SIG-M5 treated with dmso at 0.1 percent for 504 hours (cell line): ENCODE measurements at regions not wholly inside any gene's neighbourhood (a gene's known extent, or its start where the extent isn't known, plus 50 kb on each side); places are given as distances from the start of the nearest gene placed in this dataset.

Experiments
- DNase-seq: peaks from one replicate; lab custom pipeline; 2025; ENCODE audit not compliant: unreplicated experiment; lab: John Stamatoyannopoulos, UW

DNA sequence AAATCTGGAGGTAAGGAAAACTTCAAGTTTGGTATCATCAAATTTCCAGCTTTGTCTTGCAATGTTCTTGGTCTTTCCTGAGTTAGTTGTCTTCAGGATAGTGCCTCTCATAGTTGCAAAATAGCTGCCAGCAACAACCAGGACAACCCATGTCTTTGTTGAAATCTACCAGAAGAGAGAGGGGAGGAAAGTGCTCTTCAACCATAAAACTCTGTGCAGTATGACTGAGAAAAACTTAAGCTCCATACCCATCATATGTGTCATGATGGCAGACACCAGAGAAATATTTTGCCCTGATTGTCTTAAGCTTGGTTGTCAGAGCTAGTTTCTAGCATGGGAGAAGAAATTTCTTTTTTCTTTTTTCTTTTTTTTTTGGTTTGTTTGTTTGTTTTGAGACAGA is 103.3 kb downstream of the SPRY2 start:
- no peak for DNase-seq

DNA sequence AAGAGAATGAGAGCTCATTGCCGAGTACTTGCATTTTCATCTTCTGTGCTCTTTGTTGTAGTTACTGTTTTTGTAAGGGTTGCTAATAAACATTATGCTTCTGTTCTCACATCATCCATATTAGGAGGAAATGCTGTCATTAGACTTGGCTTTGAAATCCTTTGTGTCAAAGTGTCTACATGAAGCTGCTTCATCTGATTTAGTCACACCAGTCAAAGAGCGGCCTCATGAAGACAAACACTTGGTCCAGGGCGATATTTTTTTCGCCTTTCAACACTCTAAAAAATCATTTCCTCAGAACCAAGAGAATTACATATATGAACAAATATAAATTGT is 105.0 kb downstream of the SPRY2 start:
- no peak for DNase-seq

DNA sequence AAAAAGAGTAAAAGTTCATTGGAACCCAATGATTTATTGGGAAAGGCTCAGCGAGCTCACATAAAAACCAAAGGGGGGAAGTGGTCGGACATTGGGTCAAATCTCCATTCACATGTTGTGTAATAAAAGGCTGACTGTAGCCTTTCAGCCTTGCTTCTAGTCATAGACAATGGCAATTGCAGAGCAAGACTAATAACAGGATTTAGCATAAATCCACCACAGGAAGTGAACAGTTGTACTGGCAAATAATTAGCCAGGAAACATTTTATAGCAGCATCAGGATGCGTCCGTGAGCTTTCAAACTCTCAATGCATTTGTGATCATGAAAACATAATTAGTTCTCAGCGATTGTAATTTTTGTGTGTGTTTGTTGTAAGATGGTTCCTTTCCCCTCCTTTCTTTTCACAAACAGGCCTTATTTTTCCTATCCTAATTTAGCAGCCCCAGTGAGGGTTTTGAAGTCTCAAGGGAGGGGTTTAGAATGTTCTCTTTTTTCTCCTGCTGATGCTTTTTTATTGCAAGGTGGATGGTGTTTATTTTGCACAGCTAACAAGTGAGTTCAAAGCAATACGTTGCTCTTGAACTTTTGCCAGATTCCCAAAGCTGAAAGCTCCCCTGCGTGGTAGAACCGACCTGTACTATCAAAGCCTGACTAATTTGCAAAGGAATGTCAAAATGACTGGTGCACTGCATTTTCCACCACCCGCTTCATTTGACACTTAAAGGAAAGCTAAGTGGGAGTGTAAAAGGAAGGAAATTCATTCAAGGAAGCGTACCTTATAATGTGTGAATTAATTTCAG is 105.6 kb downstream of the SPRY2 start:
- peak; percentile 82 for DNase-seq

DNA sequence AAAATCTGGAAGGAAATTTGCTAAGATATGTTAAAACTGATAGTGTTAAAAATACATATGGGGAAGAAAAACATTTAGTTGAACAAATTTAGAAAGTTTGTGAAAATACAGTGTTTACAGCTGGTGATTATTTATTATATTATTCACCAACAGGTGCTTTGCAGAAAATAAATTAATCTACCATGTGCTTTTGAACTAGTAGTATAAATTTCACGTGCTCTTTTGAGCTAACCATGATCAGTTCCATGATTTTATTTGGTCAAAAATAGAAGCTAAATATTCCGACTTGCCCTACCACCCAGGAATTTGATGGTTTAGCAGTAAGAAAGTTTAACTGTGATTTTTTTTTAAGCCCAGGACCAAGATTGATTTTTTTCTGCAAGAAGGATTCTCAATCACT is 113.3 kb downstream of the SPRY2 start:
- DNase-seq, result no peak

DNA sequence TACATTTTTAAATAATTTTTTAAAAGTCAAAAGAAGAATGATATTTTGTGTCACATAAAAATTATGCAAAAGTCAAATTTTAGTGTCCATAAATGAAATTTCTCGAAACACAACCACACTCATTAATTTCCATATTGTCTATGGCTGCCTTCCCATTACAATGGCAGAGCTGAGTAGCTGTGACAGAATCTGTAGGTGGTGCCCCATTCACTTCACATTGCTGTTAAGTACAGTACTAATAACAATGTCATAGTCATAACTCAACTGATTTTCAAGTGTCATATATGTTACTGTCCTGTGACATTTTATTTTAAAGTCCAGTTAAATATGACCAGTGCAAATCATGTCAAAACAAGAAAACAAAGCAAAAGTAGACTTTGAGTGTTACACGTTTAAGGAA is 114.3 kb downstream of the SPRY2 start:
- DNase-seq, result no peak

DNA sequence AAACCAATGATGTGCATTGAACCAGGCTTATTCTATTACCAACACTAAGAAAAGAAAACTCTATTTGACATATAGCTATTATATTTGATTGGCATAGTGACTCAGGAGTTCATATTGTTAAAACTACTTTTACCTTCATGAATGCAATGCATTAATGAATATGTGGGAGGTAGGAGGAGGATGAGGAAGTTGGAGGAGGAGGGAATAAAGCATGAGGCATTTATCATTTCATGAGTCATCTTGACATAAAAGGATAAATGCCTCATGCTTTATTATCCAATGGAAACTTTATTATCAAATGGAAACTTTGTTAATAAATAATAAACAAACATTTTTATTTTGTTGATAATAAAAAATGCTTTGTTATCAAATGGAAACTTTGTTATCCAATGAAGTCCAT is 116.5 kb downstream of the SPRY2 start:
- DNase-seq, result no peak

DNA sequence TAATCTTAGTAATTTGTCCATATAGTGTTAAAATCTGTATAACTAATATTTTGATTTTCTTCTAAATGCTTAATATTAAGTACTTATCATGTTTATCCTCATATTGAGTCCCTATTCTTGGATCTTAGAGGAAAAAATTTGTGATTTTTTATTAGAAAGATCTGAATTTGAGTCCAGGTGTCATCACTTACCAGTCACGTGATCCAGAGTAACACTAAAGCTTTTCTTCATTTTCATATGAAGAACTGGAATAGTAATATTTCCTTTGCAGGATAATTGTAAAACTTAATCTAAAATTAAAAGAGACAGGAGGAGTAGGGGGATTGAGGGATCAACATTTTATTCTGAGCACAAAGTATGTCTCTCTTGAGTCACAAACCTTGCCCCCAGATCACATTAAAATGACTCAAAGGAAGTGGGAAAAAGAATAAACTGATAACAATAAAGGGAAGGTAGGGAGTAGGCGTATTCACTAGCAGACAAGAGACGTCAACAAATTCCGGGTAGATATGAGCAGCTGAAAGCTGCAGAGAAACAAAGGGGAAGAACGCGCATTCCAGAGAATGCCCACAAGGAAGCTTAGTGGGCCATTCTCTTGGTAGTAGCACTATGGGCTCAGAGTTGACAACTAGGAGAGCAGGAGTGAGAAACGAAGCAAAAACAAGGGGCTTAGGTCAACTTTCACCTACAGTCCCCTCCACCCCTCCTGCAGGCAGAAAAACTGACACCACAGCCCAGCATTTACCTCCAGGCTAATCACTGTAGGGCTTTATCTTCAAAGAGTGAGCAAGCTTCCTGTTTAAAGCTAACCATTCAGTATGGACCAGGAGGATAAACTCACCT is 123.1 kb downstream of the SPRY2 start:
- DNase-seq, result no peak

DNA sequence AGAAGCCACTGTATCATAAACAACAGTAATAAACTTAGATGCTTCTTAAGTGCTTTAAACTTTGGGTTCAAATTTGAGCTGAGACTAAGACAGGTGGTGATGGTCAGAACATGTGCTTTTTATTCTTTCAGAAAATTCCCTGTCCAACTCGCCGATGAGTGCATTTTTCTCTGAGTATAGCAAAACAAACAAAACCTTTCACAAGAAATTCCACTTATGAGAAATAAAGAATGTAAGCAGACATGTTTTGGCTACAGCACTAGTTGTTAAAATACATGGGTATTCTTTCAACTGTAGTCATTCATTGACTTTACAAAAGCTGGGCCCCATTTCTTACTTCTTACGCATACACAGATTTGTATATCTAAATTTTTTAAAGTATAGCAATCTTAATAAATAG is 125.6 kb downstream of the SPRY2 start:
- no peak for DNase-seq

DNA sequence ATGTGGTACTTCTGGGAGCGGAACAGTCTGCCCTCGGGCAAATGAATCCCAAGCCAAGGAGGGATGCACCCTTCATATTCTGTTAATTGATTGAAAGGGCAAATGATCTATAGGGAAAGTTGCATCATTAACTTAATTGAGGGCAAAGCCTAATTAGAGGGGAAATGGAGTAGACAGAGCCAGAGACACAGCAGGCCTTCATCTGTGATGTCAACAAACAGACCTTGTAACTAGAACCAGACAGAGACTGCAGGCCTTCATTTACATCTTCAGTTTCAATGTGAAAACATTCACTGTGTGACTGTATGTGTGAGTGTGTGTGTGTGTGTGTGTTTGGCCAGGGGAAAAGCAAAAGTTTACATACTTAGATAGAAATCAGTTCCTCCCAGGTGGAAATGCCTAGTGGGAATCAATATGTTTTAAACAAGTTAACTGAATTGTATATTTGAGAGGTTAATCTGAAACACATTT is 126.4 kb downstream of the SPRY2 start:
- no peak for DNase-seq

DNA sequence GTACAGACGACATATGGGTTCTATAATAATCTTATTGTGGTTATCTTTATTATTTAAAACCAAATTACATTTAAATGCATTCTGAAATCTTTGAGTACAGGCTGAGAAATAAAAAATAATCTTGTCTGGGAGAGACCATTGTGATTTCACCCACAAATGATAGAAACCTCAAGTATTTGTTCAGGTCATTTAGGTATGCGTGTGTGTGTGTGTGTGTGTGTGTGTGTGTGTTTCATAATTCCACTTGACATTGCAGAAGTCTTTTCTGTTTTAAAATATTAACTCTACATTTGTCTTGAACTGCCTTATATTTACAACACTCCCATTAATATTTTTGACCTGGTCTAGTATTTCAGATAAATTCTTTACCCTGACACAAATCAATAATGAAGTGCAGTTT is 126.9 kb downstream of the SPRY2 start:
- DNase-seq, result no peak

DNA sequence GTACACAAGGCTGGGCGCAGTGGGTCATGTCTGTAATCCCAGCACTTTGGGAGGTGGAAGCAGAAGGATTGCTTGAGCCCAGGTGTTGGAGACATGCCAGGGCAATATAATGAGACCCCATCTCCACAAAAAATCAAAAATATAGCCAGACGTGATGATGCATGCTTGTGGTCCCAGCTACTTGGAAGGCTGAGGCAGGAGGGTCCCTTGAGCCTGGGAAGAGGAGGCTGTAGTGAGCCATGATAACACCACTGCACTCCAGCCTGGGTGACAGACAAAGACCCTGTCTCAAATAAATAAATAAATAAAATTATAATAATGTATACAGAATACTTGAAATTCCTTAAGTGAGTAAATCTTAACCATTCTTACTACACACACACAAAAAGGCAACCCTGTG is 127.7 kb downstream of the SPRY2 start:
- no peak for DNase-seq

DNA sequence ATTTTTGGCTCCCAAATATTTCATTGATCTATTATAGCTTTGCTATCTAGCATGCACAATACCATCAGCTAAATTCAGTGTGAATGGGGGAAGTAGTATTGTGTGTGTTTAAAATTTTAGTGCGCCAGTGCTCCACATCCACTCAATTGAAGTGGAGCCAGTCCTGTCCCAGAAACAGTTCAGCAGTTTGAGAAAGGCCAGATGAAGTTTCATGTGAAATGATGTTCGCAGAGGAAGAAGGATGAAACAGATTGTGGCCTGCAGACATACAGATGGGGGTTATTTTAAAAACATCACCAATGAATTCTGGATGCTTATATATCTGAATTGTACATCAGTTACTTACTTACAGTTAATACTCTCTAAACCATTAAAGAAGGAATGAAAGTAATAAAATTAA is 129.4 kb downstream of the SPRY2 start:
- DNase-seq, result no peak

DNA sequence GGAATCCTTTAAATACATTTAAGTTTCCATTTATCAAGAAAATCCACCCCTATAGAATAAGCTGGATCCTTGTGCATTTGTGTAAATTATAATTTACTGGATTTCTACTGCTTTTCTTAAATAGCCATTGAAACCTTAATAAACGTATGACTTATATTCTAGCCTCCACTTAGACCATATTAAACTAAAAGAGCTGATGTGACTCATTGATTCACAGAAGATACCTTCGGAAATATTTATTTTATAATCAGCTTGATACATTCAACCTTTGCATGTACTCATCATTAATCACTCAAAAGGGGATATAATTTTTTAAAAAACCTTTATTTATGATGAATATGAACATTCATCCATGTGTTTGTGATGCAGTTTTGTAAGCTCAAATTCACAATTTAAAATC is 136.3 kb downstream of the SPRY2 start:
- no peak for DNase-seq

DNA sequence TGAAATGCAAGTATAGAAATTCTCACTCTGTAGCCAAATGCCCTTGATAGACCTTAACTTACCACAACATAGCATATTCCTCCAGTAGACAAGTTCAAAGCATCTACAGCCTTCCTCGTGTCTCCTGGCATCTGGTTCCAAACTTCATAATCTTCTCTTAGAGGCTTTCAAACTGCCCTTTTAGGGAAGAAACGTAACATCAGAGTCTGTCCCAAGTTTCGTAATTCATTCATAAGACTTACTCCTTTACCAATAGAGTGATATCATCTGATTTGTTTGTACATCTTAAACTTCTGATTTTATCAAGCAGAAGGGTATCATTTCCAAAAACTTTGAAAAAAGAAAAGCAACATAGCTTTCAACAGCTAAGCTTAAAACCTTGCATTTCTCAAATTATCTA is 137.4 kb downstream of the SPRY2 start:
- no peak for DNase-seq

DNA sequence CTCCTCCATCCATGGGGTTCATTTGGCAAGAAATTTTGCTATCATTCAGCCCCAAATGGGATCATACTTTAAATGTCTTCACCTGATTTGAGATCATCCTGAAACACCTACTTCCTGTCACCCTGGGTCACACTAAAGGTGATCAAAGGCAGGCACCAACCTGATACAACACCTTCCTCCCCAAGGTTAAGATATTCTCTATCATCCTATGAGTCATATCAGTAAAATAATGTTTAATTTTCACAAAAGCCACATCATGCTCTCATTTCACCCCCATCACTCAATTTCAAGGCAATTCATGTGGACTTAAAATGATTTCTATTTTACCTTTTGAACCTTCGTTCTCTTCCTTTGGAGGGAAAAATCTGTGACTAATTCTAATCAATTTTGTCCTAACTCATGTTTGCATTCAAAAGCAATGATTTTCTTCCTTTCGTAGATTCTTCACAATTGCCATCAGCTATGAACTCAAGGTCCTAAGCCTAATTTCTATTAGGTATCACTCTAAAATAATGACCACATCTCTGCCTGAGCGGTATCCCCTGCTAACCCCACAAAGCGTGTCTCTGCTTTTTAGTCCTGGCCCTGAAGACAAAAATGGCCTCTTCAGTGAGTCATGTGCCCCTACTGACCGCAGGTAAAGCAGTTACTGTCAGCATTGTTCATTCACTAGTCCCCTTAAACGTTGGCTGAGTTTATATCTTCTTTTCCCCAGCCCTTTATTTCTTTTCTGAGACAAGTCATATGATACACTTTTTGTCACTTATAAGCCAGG is 139.0 kb downstream of the SPRY2 start:
- no peak for DNase-seq

DNA sequence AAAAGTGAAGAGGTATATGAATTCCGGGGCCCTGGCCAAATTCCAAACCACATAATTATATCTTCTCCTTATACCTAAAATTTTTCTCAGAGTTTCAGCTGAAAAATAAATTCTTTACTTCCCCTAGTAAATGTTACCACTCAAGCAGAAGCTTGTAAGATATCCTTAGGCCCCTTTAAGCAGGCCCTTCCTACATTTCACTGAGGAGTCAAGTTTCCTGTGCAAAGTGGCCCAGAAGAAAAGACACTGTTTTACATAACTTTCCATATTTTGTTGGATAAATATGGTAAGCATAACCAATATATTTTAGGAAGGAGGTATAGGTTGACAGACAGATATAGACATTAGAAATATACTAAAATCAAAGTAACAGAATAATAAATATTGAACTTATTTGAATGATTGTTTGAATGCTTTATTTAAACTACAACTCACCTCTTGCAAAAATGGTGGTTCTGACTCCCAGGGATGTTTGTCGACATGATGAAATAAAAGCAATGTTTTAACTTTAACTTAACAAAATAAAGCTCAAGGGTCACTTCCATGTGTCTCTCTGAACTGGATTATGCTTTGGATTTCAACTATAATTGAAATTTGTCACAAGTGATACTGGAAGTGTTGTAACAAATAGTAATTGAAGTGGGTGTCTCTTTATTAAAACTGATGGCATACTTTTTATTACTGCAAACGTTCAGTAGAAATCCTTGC is 141.2 kb downstream of the SPRY2 start:
- DNase-seq, result no peak

DNA sequence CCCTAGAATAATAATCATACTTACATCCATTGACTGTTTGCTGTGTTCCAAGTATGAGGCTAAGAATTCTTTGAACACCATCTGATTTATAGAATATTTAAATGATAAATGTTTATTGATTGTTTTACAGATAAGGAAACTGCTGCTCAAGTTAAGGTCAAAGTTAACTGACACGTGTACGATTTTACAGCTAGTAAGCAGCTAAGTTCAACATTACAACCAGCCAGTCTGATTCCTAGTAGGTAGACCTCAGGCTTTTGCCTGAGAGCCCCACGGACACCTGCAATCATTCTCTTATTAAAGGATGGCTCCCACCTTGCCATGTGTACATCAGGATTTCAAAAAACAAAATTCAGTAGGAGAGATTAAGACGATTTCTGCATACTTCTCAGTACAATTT is 141.9 kb downstream of the SPRY2 start:
- no peak for DNase-seq

DNA sequence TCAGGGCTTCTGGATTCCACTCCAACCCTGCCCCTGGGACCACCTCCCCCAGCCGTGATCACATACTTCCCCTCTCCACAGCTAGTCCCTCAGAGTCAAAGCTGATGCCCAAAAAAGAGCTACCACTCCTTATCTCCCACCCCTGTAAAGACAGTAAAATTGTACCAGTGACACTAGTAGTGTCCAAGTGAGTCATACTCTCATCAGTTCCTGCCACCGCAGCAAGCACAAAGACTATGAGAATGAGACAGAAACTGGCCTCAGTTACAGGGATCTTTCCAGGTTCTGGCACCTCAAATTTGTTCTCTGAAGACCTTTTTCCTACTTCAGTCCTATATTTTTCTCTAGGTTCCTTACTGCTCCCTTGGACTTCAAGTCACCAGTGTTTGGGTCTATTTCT is 144.2 kb downstream of the SPRY2 start:
- no peak for DNase-seq

DNA sequence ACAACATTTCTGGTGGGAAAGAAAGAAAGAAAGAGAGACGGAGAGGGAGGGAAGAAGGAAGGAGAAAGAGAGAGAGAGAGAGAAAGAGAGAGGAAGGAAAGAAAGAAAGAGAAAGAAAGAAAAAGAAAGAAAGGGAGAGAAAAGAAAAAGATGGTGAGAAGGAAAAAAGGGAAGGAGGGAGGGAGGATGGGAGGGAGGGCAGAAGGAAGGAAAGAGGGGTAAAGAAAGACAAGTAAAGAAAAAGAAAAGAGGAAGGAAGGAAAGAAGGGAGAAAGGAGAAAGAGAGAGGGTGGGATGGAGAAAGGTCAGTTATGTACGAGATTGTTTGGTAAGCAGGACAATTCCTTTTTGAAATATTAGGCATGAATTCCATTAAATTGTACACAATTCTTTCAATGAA is 145.3 kb downstream of the SPRY2 start:
- DNase-seq, result no peak

DNA sequence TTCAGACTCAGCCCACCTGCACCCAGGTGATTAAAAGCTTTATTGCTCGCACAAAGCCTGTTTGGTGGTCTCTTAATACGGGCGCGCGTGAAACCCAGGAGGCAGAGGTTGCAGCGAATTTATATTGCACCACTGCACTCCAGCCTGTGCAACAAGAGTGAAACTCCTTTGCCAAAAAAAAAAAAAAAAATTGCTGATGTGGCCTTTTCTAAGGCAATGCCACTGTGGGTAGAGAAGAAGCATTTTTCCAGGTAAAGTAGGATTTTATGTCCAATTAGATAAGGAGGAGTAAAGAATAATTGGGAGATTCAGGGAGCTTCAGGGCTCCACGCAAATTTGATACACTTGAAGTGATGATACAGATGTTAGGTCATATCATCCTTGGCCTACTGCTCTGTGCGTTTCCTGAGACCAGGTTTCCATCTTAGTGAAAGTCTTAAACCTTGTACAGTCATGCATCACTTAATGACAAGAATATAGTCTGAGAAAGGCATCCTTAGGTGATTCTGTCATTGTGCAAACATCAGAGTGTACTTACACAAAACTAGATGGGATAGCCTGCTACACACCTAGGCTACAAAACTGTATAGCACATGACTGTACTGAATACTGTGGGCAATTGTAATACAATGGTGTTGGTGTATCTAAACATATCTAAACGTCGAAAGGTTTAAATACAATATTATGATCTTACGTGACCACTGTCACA is 150.9 kb downstream of the SPRY2 start:
- no peak for DNase-seq
